ENCODE measurements at regions not wholly inside any gene's neighbourhood (a gene's known extent, or its start where the extent isn't known, plus 50 kb on each side); places are given as distances from the start of the nearest gene placed in this dataset.

- Mint-ChIP-seq H3K9me3 (no peaks in the 10 kb centered on the region), H3K4me1 (peaks cover 30% of the 10 kb centered on the region), H3K27ac (peak overlapping the region; percentile 66), H3K4me3 (no peak overlapping the region), H3K36me3 (no peaks in the 10 kb centered on the region), H3K27me3 (peaks cover 16% of the 10 kb centered on the region)
- CTCF ChIA-PET: interaction anchor here (0.9 kb wide), 1 partner anchor 27 kb away, joined by 3 read pairs; no protein-coding TSS in a partner anchor
- peak; percentile 37 for DNase-seq
Observed at GRCh38 chr1:212225416-212225815, 59.8 kb upstream of the PPP2R5A start.

DNA sequence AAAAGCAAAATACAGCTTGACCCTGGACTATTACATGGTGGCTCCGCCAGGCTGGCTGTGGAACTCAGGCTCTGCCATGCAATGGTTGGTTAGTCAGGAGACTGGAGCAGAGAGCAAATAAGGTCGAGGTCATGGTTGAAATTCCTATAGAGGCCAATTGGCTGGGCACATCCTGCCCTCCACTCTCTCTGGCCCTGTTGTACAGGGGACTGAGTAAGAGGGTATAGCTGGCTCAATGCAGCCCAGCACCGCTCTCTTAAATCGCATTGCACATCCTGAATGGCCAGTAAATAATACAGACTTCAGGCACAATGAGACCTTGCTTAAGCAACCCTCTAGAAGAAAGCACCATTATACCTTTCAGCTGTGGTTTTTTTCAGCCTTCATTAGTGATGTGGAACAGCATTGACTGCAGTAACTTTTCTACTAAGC, 59.3 kb upstream of the PPP2R5A start:
- CTCF ChIA-PET: interaction anchor here (0.9 kb wide), 1 partner anchor 26 kb away, joined by 3 read pairs; no protein-coding TSS in a partner anchor
- H3K27me3 Mint-ChIP-seq: peaks cover 16% of the 10 kb centered on the region
- no peaks in the 10 kb centered on the region for H3K9me3 Mint-ChIP-seq
- DNase-seq: no peak
- H3K27ac Mint-ChIP-seq: peak overlapping the region; percentile 66
- H3K4me1 Mint-ChIP-seq: peaks cover 30% of the 10 kb centered on the region
- H3K4me3 Mint-ChIP-seq: no peak overlapping the region
- no peaks in the 10 kb centered on the region for H3K36me3 Mint-ChIP-seq

DNA sequence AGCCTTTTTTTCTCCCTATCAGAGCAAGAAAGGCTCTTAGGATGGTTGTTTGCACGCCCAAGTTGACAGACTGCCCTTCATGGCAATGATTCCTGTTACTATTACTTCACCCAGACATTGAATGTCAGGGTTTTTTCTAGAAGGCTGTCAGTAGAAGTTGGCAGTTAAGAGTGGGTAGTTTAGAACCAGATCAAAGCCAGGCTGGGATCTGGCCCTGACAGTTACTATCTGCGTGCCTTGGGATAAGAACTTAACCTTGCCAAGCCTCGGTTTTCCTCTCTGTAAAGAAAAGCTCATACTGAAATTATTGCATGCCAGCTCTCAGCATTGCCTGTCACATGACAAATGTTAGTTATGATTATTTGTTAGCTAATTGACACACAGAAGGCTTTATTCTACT, 58.7 kb upstream of the PPP2R5A start:
- H3K36me3 Mint-ChIP-seq: no peaks in the 10 kb centered on the region
- H3K27me3 Mint-ChIP-seq: peaks cover 20% of the 10 kb centered on the region
- no peak for DNase-seq
- CTCF ChIA-PET: interaction anchor here (0.9 kb wide), 1 partner anchor 26 kb away, joined by 3 read pairs; no protein-coding TSS in a partner anchor
- H3K9me3 Mint-ChIP-seq: no peaks in the 10 kb centered on the region
- peaks cover 33% of the 10 kb centered on the region for H3K4me1 Mint-ChIP-seq
- H3K4me3 Mint-ChIP-seq: no peak overlapping the region
- H3K27ac Mint-ChIP-seq: no peak overlapping the region

- peaks cover 44% of the 10 kb centered on the region for H3K4me1 Mint-ChIP-seq
- H3K36me3 Mint-ChIP-seq: no peaks in the 10 kb centered on the region
- no peak overlapping the region for H3K27ac Mint-ChIP-seq
- H3K27me3 Mint-ChIP-seq: peaks cover 27% of the 10 kb centered on the region
- no peak overlapping the region for H3K4me3 Mint-ChIP-seq
- H3K9me3 Mint-ChIP-seq: peaks cover 2% of the 10 kb centered on the region
- DNase-seq: no peak
- CTCF ChIA-PET: no interaction called here
Observed at GRCh38 chr1:212228076-212228475, 57.1 kb upstream of the PPP2R5A start.

DNA sequence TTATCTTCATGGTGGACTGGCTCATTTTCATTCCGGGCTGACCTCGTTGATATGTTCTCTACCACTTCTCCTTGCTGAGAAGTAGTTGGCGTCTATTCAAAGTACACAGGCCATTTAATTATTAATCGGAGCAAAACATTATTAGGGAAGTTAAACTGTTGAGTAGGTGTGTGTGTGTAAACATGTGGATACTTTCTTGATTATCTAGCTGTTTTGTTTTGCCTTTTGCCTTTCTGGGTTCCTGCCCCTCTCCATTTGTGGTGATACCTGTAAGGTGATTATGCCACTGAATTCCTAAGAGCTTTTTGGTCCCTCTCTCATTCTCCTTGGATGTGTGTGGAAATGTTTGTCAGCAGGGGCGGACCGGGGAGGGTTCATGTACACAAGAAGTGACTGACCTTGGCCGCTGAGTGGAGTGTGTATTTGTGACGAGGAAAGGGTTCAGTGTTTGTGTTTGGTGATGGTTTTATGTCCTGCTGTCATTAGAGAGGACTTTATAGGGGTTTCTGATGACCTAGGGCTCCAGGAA, 56.6 kb upstream of the PPP2R5A start:
- no peak overlapping the region for H3K4me3 Mint-ChIP-seq
- peaks cover 31% of the 10 kb centered on the region for H3K27me3 Mint-ChIP-seq
- no peaks in the 10 kb centered on the region for H3K36me3 Mint-ChIP-seq
- CTCF ChIA-PET: no interaction called here
- DNase-seq: no peak
- peaks cover 50% of the 10 kb centered on the region for H3K4me1 Mint-ChIP-seq
- H3K9me3 Mint-ChIP-seq: peaks cover 2% of the 10 kb centered on the region
- H3K27ac Mint-ChIP-seq: no peak overlapping the region

- Mint-ChIP-seq H3K27me3 (peaks cover 37% of the 10 kb centered on the region), H3K4me3 (no peak overlapping the region), H3K27ac (no peak overlapping the region), H3K9me3 (peaks cover 2% of the 10 kb centered on the region), H3K4me1 (peaks cover 49% of the 10 kb centered on the region), H3K36me3 (no peaks in the 10 kb centered on the region)
- CTCF ChIA-PET: no interaction called here
- DNase-seq: no peak
Observed at GRCh38 chr1:212229654-212230053, 55.6 kb upstream of the PPP2R5A start.

DNA sequence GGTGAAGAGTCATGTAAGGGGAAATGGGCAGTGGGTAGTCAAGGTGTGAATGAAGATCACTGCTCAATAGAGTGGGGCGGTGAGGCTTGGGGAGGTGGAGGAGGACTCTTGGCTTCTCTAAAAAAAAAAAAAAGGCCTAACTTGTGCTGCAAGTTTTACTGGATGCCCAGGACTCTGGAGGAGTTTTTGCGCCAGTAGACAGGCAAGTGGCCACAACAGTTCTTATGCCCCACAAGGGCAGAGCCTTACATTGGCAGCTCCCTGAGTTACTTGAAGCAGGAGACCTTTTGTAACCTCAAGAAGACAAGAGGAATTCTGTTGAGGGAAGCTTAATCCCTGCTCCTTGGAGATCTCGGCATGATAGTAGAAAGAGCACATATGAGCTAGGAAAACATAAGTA, 54.9 kb upstream of the PPP2R5A start:
- Mint-ChIP-seq H3K4me3 (no peak overlapping the region), H3K27ac (no peak overlapping the region), H3K9me3 (peaks cover 2% of the 10 kb centered on the region), H3K4me1 (peaks cover 48% of the 10 kb centered on the region), H3K36me3 (no peaks in the 10 kb centered on the region), H3K27me3 (peaks cover 37% of the 10 kb centered on the region)
- CTCF ChIA-PET: interaction anchor here (0.9 kb wide), 1 partner anchor 12 kb away, joined by 3 read pairs; no protein-coding TSS in a partner anchor
- no peak for DNase-seq

DNA sequence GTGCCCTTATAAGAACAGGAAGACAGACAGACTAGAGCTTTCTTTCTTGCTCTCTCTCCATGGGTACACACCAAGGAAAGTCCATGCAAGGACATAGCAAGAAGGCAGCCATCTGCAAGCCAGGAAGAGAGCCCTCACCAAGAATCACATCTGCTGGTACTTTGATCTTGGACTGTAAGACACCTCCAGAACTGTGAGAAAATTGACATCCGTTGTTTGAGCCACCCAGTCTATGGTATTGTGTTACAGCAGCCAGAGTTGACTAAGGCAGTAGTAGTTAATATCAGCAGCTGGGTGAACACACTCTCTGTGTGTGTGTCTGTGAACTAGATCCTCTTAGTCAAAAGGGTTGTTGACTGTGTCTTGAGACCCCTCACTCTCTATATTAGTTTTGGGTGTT, 53.8 kb upstream of the PPP2R5A start:
- DNase-seq: no peak
- H3K4me1 Mint-ChIP-seq: peaks cover 42% of the 10 kb centered on the region
- H3K27ac Mint-ChIP-seq: no peak overlapping the region

DNA sequence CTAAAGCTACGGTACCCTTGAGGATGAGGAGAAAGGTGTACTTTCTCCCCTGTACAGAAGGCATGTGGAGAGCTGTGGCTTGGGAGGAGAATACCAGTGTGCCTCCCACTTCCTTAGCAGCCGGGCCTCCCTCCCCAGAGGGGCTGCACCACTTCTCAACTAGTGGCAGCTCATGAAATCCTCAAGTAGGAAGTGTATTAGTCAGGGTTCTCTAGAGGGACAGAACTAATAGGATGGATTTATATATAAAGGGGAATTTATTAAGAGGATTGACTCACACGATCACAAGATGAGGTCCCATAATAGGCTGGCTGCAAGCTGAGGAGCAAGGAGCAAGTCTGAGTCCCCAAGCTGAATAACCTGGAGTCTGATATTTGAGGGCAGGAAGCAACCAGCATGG, 53.1 kb upstream of the PPP2R5A start:
- Mint-ChIP-seq H3K27me3 (peaks cover 37% of the 10 kb centered on the region), H3K9me3 (peaks cover 2% of the 10 kb centered on the region), H3K4me1 (peaks cover 42% of the 10 kb centered on the region), H3K4me3 (no peak overlapping the region), H3K27ac (no peak overlapping the region), H3K36me3 (no peaks in the 10 kb centered on the region)
- CTCF ChIA-PET: interaction anchor here (0.5 to 1.2 kb wide), 2 partner anchors 10 to 13 kb away, joined by 3 read pairs; no protein-coding TSS in a partner anchor
- DNase-seq: no peak

More for the DNA sequence above, 53.8 kb upstream of the PPP2R5A start:
- Mint-ChIP-seq H3K27me3 (peaks cover 37% of the 10 kb centered on the region), H3K36me3 (no peaks in the 10 kb centered on the region), H3K4me3 (no peak overlapping the region), H3K9me3 (peaks cover 2% of the 10 kb centered on the region)
- CTCF ChIA-PET: interaction anchor here (0.5 to 1.2 kb wide), 2 partner anchors 9 to 12 kb away, joined by 3 read pairs; no protein-coding TSS in a partner anchor

DNA sequence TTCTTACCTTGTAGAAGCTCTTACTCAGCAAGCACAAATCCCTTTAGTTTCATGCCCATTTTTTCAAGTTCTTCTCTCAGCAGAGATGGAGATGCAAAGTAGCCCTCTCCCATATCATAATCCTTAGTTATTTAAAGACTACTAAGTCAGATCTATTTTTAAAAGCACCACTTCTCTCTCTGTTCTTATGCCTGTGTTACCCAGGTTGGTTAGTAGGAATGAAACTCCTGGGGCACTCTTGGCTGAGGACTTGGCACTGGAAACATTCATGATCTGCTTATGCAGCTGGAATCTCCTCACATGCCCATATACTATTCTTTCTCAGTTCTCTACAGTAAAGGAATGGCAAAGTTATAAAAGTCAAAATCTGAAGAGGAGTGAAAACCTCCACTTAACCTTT, 51.9 kb upstream of the PPP2R5A start:
- Mint-ChIP-seq H3K36me3 (no peaks in the 10 kb centered on the region), H3K4me1 (peaks cover 42% of the 10 kb centered on the region), H3K4me3 (no peak overlapping the region), H3K27me3 (peaks cover 40% of the 10 kb centered on the region), H3K9me3 (peaks cover 2% of the 10 kb centered on the region), H3K27ac (no peak overlapping the region)
- CTCF ChIA-PET: no interaction called here
- DNase-seq: no peak

DNA sequence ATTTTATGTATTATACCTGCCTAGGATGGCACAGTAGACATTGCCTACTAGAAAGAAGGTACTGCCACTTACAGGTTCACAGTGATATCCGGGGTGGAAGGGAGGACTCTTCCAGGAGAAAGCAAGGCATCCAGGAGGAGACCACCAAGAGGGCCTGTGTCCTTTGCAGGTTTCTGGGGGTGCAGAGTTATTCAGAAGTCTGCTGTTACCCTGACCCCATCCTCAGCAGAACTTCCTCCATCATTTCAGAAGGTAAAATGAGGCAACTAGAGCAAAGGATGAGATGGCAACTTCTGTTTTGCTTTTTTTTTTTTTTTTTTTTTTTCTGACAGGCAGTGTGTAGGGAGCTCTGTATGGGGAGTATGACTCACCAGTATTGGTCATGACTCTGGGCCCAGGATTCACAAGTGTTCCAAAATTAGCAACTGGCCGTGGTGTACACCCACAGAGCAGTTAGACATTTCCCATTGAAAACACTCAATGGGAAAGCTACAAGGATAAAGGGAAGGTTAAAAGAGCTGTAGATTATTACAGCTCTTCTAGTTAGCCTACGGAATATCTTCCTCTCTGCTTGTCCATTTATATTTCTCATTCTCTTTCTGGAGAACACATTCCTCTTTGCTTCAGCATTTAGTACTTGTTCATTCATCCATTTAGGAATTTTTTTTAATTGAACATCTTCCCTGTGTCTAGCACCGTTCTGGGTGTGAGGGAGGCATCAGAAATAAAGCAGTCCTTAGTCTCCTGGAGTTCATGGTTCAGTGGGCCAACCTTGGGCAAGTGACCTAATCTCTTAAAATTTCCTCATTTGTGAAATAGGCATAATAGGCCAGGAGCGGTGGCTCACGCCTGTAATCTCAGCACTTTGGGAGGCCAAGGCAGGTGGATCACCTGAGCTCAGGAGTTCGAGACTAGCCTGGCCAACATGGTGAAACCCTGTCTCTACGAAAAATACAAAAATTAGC, 50.5 kb upstream of the PPP2R5A start:
- Mint-ChIP-seq H3K4me1 (peaks cover 47% of the 10 kb centered on the region), H3K27ac (no peak overlapping the region), H3K4me3 (no peak overlapping the region), H3K9me3 (peaks cover 2% of the 10 kb centered on the region), H3K36me3 (no peaks in the 10 kb centered on the region), H3K27me3 (peaks cover 40% of the 10 kb centered on the region)
- CTCF ChIA-PET: interaction anchor here (0.6 to 1.9 kb wide), 3 partner anchors 22 to 142 kb away, joined by 3 to 4 read pairs (median 3); no protein-coding TSS in a partner anchor
- DNase-seq: no peak

All from activated naive CD4-positive, alpha-beta T cell treated with anti-CD3 and anti-CD28 coated beads, Interleukin-2, amount 10 ng/mL, durations not matched to agents 7 days and 5 days (primary cell).